Inflammatory macrophage (primary cell): ENCODE measurements at regions not wholly inside any gene's neighbourhood (a gene's known extent, or its start where the extent isn't known, plus 50 kb on each side); places are given as distances from the start of the nearest gene placed in this dataset.
"Not testable (repeated sequence)": the region's sequence is repeated elsewhere in the genome, so short reads cannot be mapped to it uniquely, and the experiment has no call there.

ENCODE experiments used
- DNase-seq, 2 donors: peaks; one replicate each; pipeline ENCODE4 v3.0.0-alpha.2; 2020 to 2022

- no peak for DNase-seq
These were observed 97.2 kb upstream of the FRG1 start for GRCh38 chr4:189843413-189844009.

- no peak for DNase-seq
These were observed 95.4 kb upstream of the FRG1 start for GRCh38 chr4:189845145-189845846.

- DNase-seq, result not testable (repeated sequence)
These were observed 94.6 kb upstream of the FRG1 start for GRCh38 chr4:189846094-189846493.

- DNase-seq, result not testable (repeated sequence)
These were observed 94.1 kb upstream of the FRG1 start for GRCh38 chr4:189846608-189847007.

- not testable (repeated sequence) for DNase-seq
These were observed 92.0 kb upstream of the FRG1 start for GRCh38 chr4:189848672-189849071.

GRCh38 chr4:189850239-189850856, 90.3 kb upstream of the FRG1 start:
- DNase-seq, result no peak

- DNase-seq, result no peak
These were observed 82.2 kb upstream of the FRG1 start for GRCh38 chr4:189858435-189858834.

- no peak for DNase-seq
These were observed 79.6 kb upstream of the FRG1 start for GRCh38 chr4:189861101-189861500.

GRCh38 chr4:189869236-189869635, 71.4 kb upstream of the FRG1 start:
- no peak for DNase-seq

- DNase-seq, result no peak
These were observed 70.0 kb upstream of the FRG1 start for GRCh38 chr4:189870511-189871234.

GRCh38 chr4:189874591-189874990, 66.1 kb upstream of the FRG1 start:
- DNase-seq, result no peak

- not testable (repeated sequence) for DNase-seq
These were observed 59.5 kb upstream of the FRG1 start for GRCh38 chr4:189881190-189881589.

- DNase-seq, result not testable (repeated sequence)
These were observed 52.3 kb upstream of the FRG1 start for GRCh38 chr4:189888407-189888806.
